ENCODE measurements at regions not wholly inside any gene's neighbourhood (a gene's known extent, or its start where the extent isn't known, plus 50 kb on each side); places are given as distances from the start of the nearest gene placed in this dataset.
"Not testable (repeated sequence)": the region's sequence is repeated elsewhere in the genome, so short reads cannot be mapped to it uniquely, and the experiment has no call there.

GRCh38 chr15:30195355-30196008, 60.6 kb downstream of the GOLGA8T start:
- H3K27ac ChIP-seq (replicated peaks); intact Hi-C loops (cut with micrococcal nuclease); H3K9me3 ChIP-seq (replicated peaks); H3K36me3 ChIP-seq; H3K4me1 ChIP-seq; DNase-seq: not testable (repeated sequence)
- H3K27me3 ChIP-seq (ENCODE audit: low read depth) = peaks cover 15% of the 10 kb centered on the region
- peak overlapping the region; percentile 59 for H3K4me3 ChIP-seq

- H3K4me1 ChIP-seq; H3K9me3 ChIP-seq (replicated peaks); H3K36me3 ChIP-seq; intact Hi-C loops (cut with micrococcal nuclease); H3K27ac ChIP-seq (replicated peaks); DNase-seq: not testable (repeated sequence)
- H3K4me3 ChIP-seq = peak overlapping the region; percentile 59
- peaks cover 15% of the 10 kb centered on the region for H3K27me3 ChIP-seq (ENCODE audit: low read depth)
Measured at GRCh38 chr15:30196009-30196375, 61.1 kb downstream of the GOLGA8T start.

- intact Hi-C loops (cut with micrococcal nuclease); H3K4me3 ChIP-seq; DNase-seq; H3K9me3 ChIP-seq (replicated peaks); H3K27ac ChIP-seq (replicated peaks); H3K4me1 ChIP-seq; H3K36me3 ChIP-seq: not testable (repeated sequence)
- H3K27me3 ChIP-seq (ENCODE audit: low read depth) = peaks cover 14% of the 10 kb centered on the region
Measured at GRCh38 chr15:30196769-30197168, 61.9 kb downstream of the GOLGA8T start.

GRCh38 chr15:30201517-30201916, 66.7 kb downstream of the GOLGA8T start:
- H3K4me1 ChIP-seq; H3K9me3 ChIP-seq (replicated peaks); H3K4me3 ChIP-seq; DNase-seq; H3K36me3 ChIP-seq; H3K27me3 ChIP-seq (ENCODE audit: low read depth); H3K27ac ChIP-seq (replicated peaks); intact Hi-C loops (cut with micrococcal nuclease): not testable (repeated sequence)

GRCh38 chr15:30213733-30214132, 78.9 kb downstream of the GOLGA8T start:
- H3K27me3 ChIP-seq (ENCODE audit: low read depth); H3K27ac ChIP-seq (replicated peaks); DNase-seq; intact Hi-C loops (cut with micrococcal nuclease); H3K4me1 ChIP-seq; H3K36me3 ChIP-seq; H3K4me3 ChIP-seq; H3K9me3 ChIP-seq (replicated peaks): not testable (repeated sequence)

GRCh38 chr15:30221803-30222202, 87.0 kb downstream of the GOLGA8T start:
- H3K27ac ChIP-seq (replicated peaks); H3K36me3 ChIP-seq; H3K4me1 ChIP-seq; H3K4me3 ChIP-seq; DNase-seq; intact Hi-C loops (cut with micrococcal nuclease); H3K9me3 ChIP-seq (replicated peaks); H3K27me3 ChIP-seq (ENCODE audit: low read depth): not testable (repeated sequence)

- intact Hi-C loops (cut with micrococcal nuclease); H3K36me3 ChIP-seq; H3K4me1 ChIP-seq; DNase-seq; H3K27me3 ChIP-seq (ENCODE audit: low read depth); H3K4me3 ChIP-seq; H3K27ac ChIP-seq (replicated peaks); H3K9me3 ChIP-seq (replicated peaks): not testable (repeated sequence)
Measured at GRCh38 chr15:30222798-30223591, 88.1 kb downstream of the GOLGA8T start.

GRCh38 chr15:30225233-30225891, 90.5 kb downstream of the GOLGA8T start:
- H3K36me3 ChIP-seq; H3K9me3 ChIP-seq (replicated peaks); H3K4me3 ChIP-seq; H3K27ac ChIP-seq (replicated peaks); H3K4me1 ChIP-seq; DNase-seq; H3K27me3 ChIP-seq (ENCODE audit: low read depth); intact Hi-C loops (cut with micrococcal nuclease): not testable (repeated sequence)

GRCh38 chr15:30261432-30262141, 126.7 kb downstream of the GOLGA8T start:
- H3K9me3 ChIP-seq (replicated peaks); H3K4me1 ChIP-seq; DNase-seq; H3K4me3 ChIP-seq; H3K27me3 ChIP-seq (ENCODE audit: low read depth); intact Hi-C loops (cut with micrococcal nuclease); H3K36me3 ChIP-seq; H3K27ac ChIP-seq (replicated peaks): not testable (repeated sequence)

- intact Hi-C loops (cut with micrococcal nuclease); H3K9me3 ChIP-seq (replicated peaks); DNase-seq; H3K4me3 ChIP-seq; H3K27ac ChIP-seq (replicated peaks); H3K27me3 ChIP-seq (ENCODE audit: low read depth); H3K4me1 ChIP-seq; H3K36me3 ChIP-seq: not testable (repeated sequence)
Measured at GRCh38 chr15:30262142-30262460, 127.2 kb downstream of the GOLGA8T start.

- H3K27me3 ChIP-seq (ENCODE audit: low read depth); intact Hi-C loops (cut with micrococcal nuclease); H3K27ac ChIP-seq (replicated peaks); H3K4me3 ChIP-seq; DNase-seq; H3K36me3 ChIP-seq; H3K9me3 ChIP-seq (replicated peaks); H3K4me1 ChIP-seq: not testable (repeated sequence)
Measured at GRCh38 chr15:30264000-30264399, 129.1 kb downstream of the GOLGA8T start.

GRCh38 chr15:30295150-30295844, 98.0 kb downstream of the CHRFAM7A start:
- H3K4me3 ChIP-seq; intact Hi-C loops (cut with micrococcal nuclease); H3K27ac ChIP-seq (replicated peaks); H3K36me3 ChIP-seq; DNase-seq; H3K27me3 ChIP-seq (ENCODE audit: low read depth); H3K9me3 ChIP-seq (replicated peaks); H3K4me1 ChIP-seq: not testable (repeated sequence)

- intact Hi-C loops (cut with micrococcal nuclease); H3K27ac ChIP-seq (replicated peaks); H3K9me3 ChIP-seq (replicated peaks); H3K4me1 ChIP-seq; H3K27me3 ChIP-seq (ENCODE audit: low read depth); H3K36me3 ChIP-seq; H3K4me3 ChIP-seq; DNase-seq: not testable (repeated sequence)
Measured at GRCh38 chr15:30303968-30304367, 89.4 kb downstream of the CHRFAM7A start.

Measured in left ventricle myocardium inferior (tissue), 1 donor.